ENCODE measurements at regions not wholly inside any gene's neighbourhood (a gene's known extent, or its start where the extent isn't known, plus 50 kb on each side); places are given as distances from the start of the nearest gene placed in this dataset.

GRCh38 chr14:22497671-22498093 is 91.3 kb downstream of the DAD1 start:
- TF ChIP-seq ZNF8 (CRISPR knock-in tag; IDR thresholded peaks at IDR 0.05) (no peak), ARNTL (CRISPR knock-in tag; IDR thresholded peaks at IDR 0.05; ENCODE audit: borderline replicate concordance, low read depth) (no peak), PPARA (CRISPR knock-in tag; IDR thresholded peaks at IDR 0.05; ENCODE audit: borderline replicate concordance) (no peak), PATZ1 (CRISPR knock-in tag; IDR thresholded peaks at IDR 0.05; ENCODE audit: borderline replicate concordance) (no peak), TSHZ2 (CRISPR knock-in tag; IDR thresholded peaks at IDR 0.05) (no peak), BACH2 (CRISPR knock-in tag; IDR thresholded peaks at IDR 0.05; ENCODE audit: borderline replicate concordance) (no peak), RARB (CRISPR knock-in tag; IDR thresholded peaks at IDR 0.05) (no peak), CREB5 (CRISPR knock-in tag; IDR thresholded peaks at IDR 0.05; ENCODE audit: low read depth) (no peak), ISL1 (CRISPR knock-in tag; IDR thresholded peaks at IDR 0.05) (no peak), ZFP3 (CRISPR knock-in tag; IDR thresholded peaks at IDR 0.05) (no peak), SNAI2 (CRISPR knock-in tag; IDR thresholded peaks at IDR 0.05) (no peak), ESRRG (CRISPR knock-in tag; IDR thresholded peaks at IDR 0.05) (no peak), GLIS3 (CRISPR knock-in tag; IDR thresholded peaks at IDR 0.05) (no peak), CSRNP3 (CRISPR knock-in tag; IDR thresholded peaks at IDR 0.05) (no peak)
